ENCODE measurements at regions not wholly inside any gene's neighbourhood (a gene's known extent, or its start where the extent isn't known, plus 50 kb on each side); places are given as distances from the start of the nearest gene placed in this dataset.
A peak's percentile ranks its signal among the peaks of the same experiment; 100 is the strongest.
"Not testable (repeated sequence)": the region's sequence is repeated elsewhere in the genome, so short reads cannot be mapped to it uniquely, and the experiment has no call there.

DNA sequence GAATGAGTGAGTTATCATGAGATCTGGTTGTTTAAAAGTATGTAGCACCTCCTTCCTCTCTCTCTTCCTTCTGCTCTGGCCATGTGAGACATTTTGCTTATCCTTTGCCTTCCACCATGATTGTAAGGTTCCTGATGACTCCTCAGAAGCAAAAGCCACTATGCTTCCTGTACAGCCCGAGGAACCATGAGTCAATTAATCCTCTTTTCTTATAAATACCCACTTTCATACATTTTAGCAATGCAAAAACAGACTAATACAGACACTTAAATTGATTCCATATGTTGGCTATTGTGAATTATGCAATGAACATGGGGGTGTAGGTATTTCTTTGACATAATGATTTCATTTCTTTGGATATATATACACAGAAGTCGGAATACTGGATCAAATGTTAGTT is 792.8 kb upstream of the EYS start:
- DNase-seq: no peak

DNA sequence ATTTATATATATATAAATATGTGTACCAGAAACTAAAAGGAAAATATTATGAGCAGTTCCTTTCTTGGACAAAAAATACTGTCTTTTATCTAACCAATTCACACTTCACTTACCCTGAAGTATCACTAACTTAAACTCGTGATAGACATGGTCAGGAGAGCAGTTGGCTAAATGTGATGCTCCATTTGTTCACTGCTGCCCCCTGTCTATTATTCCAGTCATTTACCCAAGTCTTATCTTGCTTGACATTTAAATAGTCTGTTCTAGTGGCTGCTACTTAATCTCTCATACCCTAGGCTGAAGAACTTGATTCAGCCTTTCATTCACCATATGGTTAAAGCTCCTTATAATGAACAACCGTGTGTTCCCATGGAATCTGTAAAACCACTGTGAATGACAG is 789.6 kb upstream of the EYS start:
- peak; percentile 39 for DNase-seq

DNA sequence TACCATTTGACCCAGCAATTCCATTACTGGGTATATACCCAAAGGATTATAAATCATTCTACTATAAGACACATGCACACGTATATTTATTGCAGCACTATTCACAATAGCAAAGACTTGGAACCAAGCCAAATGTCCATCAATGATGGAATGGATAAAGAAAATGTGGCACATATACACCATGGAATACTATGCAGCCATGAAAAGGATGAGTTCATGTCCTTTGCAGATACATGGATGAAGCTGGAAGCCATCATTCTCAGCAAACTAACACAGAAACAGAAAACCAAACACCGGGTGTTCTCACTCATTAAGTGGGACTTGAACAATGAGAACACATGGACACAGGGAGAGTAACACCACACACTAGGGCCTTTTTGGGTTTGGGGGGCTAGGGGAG is 787.6 kb upstream of the EYS start:
- not testable (repeated sequence) for DNase-seq

DNA sequence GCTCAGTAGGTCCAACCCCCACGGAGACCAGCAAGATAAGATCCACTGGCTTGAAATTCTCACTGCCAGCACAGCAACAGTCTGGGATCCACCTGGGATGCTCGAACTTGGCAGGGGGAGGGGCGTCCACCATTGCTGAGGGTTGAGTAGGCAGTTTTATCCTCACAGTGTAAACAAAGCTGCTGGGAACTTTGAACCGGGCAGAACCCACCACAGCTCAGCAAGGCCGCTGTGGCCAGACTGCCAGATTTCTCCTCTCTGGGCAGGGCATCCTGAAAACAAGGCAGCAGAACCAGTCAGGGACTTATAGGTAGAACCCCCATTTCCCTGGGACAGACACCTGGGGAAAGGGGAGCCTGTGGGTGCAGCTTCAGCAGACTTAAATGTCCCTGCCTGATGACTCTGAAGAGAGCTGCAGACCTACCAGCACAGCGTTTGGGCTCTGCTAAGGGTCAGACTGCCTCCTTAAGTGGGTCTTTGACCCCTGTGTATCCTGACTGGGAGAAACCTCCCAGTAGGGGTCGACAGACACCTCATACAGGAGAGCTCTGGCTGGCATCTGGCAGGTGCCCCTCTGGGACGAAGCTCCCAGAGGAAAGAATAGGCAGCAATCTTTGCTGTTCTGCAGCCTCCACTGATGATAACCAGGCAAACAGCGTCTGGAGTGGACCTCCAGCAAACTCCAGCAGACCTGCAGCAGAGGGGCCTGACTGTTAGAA is 782.4 kb upstream of the EYS start:
- DNase-seq: no peak

DNA sequence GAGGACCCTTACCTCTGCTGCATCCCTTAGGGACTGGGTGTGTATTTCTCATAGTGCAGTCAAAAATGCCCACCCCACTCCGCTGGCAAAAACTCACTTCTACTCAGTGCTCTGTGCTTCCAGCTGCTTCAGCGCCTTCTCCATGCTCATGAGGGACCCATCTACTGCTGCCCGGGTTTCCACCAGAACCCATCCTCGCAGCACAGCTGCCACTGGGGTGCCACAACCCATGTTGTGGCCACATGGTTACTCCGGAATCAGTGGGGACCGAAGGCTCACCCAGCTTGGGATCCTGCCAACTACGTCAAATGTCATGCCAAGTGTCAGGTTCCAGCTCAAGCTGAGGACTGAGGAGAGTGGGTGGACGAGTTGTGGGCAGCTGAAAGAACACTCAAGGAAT is 774.2 kb upstream of the EYS start:
- no peak for DNase-seq

DNA sequence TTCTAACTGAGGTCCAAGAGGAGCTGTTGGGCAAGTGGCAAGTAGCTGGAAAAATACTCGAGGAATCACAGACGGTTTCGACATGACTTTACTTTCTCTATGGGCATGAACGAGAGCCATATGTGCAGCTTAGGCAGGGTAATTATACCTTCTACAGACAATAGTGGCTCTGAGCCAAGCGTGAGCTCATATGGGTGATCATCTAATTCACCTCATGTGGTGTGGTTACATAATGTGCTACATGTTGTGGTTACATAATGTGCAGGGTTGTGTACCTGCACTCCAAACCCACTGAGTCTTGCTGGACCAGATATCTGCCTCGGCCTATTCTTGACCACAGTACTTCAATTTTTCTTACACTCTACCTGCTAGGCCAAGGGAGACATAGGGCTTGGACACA is 771.7 kb upstream of the EYS start:
- no peak for DNase-seq

DNA sequence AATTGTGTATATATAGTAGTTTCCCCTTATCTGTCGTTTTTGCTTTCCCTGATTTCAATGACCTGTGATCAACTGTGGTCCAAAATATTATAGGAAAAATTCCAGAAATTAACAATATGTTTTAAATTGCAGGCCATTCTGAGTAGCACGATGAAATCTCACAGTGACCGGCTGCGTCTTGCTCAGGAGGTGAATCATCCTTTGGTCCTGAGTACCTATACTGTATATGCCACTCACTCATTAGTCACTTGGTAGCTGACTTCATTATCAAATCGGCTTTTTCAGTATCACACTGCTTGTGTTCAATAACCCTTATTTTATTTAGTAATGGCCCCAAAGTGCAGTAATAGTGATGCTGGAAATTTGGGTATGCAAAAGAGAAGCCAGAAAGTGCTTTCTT is 728.3 kb upstream of the EYS start:
- no peak for DNase-seq

DNA sequence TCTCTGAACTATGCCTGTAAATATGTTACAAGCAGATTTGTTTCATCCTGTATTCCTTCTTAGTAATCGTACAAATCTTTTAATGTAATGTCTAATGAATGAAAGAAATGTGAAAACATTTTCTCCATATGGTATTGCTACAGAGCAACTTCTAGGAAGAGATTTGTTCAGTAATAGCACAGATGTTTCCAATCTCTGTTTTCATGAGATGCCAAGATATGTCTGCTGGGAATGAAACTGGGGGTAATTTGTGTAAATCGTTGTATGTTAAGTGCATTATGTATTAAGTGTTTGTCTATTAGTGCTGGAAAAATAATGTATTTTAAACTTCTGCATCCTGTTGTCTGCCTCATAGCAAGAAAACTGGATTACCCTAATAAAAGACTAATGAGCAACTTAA is 722.2 kb upstream of the EYS start:
- DNase-seq: no peak

DNA sequence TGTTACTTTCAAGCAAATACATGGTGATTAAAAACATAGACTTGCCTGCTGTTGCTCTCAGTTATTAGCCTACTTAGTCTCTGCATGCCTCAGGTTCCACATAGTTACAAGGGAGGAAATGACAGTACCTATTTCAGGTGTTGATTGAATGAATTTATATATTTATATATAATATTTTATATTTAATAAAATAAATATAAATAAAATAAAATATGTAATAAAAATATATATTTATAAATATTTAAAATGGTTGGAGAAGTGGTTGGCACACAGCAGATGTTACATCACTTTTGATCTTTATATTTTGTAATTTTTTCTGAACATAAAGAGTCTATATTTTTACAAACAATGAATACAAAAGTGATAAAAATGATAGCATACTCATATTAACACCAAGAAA is 716.0 kb upstream of the EYS start:
- DNase-seq: no peak

DNA sequence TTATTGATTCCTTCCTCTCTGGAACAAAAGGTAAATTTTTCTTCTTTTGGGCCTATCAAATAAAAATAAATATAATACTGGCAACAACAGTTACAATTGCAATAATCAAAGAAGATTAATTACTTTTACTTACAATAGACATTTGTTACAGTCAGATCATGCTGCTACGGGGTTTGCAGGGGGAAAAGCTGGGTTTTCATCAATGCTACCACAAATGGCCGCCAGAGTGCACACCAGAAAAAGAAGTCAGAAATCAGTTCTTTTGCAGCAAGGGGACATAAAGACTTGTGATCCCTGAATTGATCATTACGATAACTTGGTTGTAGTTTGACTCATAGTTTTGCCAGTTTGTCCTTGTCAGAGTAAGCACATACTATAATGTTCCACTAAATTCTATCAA is 714.5 kb upstream of the EYS start:
- DNase-seq: no peak

DNA sequence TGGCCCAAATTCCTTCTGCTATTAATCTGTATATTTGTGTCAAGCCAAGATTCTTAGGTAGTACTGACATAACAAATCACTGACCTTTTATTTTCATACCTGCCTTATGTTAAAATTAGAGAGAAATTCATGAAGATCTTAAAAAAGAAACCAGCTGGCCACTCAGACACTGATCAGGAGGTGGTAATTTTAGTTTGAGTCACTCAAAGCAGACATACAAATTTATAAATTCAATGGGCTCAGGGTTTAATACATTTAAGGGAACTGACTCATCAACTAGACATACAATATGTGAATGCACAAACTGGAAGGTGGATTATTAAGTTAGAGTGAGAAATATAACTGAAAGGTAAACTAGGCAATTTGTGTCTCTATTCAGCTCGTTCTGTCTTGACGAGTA is 711.9 kb upstream of the EYS start:
- DNase-seq: no peak

DNA sequence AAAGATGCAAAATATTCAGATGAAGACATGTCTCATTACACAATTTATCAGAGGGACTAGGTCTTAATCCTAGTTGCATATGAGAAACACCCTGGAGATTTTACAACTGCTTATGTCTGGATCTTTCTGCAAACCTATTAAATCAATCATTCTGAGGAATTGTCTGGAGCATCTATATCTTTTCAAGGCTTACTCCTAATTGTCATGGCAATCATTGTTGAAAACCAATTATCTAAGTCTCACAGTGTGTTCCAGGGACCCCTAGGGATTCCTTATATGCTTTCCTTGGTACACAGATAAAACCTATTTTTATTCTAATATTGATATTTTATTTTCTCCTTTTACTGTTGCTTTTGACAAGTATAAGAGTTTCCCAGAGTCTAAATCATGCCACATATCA is 696.9 kb upstream of the EYS start:
- DNase-seq: no peak

DNA sequence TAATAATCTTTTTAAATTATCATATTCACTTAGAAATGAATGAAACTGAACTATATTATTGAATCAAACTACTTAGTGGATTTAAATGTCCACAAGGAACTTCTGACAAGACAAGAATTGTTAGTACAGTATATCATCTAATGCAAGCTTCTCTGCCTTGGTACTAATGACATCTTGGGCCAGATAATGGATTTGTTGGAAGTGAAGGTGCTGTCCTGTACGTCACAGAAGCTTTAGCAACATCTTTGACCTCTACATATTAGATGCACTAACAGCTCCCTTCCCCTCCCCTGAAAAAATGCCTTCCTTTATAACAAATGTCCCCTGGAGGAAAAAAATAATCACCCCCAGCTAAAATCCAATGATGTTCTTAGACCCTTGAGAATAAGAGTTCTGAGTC is 695.8 kb upstream of the EYS start:
- DNase-seq: no peak

DNA sequence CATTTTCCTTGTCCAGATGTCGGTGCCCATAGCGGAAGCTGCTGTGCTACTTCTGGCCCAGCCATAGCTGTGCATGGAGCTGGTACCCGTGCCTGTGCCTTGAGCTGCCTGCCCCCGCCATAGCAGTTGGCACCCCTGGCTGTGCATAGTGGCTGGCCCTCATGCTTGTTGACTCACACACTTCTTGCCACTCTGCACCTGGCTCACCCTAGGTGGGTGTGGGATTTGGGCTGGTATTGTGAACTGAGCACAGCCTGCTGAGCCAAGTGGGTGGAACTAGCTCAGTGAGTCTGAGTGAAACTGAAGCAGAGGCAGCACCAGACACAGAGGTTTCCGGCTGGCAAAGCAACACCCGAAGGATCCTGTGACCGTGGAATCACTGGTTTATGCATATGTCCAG is 689.5 kb upstream of the EYS start:
- DNase-seq: no peak

DNA sequence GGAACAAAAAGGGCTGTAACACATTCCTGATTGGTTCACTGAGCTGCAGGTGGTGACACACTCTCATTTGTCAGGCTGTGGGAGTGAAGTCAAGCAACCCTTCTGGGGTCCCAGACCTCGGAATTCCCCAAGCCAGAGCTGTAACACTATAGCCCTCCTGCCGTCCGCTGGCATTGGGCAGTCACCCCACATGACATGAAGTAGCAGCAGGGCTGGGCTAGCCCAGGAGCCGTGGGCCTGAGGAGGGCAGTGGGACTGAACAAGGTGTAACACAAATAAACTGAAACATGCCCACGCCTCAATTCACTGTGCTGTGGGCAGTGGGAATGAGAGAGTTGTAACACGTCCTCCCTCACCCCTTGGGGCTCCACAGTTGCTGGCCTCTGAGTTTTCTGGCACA is 689.1 kb upstream of the EYS start:
- no peak for DNase-seq

DNA sequence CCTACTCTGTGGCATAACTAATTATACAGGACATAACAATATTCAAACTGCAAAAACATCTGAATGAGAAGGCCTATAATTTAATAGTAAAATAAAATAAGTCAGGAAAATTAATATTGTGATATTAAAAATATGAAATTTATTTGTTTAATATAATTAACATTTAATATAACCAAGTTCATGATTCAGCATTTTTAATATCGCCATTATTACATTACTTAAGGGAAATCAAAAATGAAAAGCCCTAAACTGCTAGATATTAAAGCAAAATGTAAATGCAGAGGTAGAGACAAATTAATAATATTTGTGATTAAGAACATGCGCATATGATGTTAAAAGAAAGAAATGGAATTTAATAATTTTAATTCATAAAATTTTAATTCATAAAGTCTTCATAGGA is 683.4 kb upstream of the EYS start:
- no peak for DNase-seq

DNA sequence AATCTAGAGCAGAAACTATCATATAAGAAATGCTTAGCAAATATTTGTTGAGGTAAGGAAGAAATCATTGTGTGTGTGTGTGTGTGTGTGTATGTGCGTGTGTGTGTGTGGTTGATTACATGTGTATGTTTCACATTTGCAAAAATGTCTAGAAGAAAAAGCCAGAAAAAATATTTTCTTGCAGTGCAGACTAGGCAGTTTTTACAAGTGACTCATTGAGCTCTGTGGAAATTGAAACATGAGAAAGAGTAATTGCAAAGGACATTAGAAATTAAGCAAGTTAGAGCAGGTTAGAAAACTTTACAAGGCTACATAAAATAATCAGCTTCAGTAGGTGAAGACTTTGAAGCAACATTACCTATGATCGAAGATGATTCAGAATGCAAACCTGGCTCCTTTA is 669.0 kb upstream of the EYS start:
- DNase-seq: no peak

DNA sequence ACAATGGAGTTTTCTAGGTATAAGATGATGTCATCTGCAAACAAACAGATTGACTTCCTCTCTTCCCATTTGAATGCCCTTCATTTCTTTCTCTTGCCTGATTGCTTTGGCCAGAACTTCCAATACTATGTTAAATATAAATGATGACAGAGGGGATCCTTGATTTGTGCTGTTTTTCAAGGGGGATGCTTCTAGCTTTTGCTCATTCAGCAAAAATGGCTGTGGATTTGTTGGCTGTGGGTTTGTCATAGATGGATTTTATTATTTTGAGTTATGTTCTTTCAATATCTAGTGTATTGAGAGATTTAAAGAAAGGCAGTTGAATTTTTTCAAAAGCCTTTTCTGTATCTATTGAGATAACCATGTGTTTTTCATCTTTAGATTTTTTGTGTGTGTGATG is 662.4 kb upstream of the EYS start:
- no peak for DNase-seq

DNA sequence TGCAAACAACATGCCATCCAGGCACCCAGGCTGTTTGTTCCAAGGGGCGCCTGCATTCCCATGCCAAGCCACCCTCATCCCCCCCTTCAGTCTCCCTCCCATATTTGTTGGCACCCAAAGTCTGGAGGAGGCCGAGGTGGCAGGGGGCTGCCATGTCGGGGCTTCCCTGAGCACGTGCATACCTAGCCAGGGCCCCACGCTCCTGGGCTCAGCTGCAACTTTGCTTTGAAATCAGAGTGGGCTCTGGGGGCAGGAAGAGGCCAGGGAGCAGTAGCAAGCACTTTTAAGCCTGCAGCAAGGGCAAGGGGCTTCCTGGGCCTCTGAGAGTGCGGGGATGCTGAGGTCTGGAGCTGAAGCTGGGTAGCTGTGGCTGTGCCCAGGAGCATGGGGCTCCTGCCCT is 655.9 kb upstream of the EYS start:
- DNase-seq: no peak

DNA sequence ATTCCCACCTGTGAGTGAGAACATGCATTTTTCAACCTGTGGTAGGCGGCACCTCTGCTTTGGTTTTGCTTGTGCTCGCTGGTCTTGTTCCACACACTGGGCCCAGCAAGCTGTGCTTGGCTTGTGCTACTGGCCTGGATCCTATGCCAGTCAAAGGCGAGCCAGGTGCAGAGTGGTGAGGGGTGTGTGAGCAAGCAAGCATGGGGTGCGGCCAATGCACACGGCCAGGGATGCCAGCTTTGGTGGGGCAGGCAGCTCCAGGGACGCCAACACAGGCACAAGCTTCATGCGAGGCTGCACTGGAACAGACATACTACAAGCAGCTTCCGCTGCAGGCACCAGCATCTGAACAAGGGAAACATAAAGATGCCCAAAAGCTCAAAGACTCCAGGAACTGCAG is 654.9 kb upstream of the EYS start:
- no peak for DNase-seq

DNA sequence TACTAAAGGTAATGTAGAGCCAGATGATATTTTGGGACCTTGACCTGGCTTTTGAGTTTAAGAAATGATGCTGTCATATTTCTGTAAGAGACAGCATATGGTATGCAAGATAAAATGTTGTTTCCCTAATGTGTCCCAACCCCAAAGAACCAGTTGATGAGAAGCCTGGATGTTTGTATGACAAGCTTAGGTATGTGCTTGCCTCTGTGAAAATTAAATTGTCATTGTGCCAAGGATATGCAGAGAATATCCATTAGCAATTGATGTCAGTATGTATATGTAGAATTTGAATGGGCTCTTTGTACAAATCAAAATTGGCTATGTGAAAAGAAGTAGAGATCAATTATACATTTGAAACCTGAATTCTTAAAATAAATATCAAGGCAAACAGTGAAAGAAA is 650.8 kb upstream of the EYS start:
- DNase-seq: no peak

DNA sequence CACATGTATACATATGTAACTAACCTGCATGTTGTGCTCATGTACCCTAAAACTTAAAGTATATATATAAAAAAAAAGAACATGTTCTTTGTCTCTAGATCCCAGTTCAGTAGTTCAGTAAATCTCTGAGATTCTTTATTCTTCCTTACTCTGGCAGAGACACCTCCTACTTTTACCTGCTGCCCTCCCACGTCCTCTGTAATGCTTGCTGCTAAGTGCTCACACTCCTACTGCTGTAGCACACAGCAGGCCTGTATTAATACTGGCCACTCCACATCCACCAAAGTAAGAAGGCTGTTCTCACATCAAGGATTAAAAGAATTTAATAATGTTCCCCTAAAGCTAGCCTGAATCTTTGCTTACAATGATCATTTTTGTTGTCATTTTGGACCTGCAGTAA is 648.4 kb upstream of the EYS start:
- no peak for DNase-seq

DNA sequence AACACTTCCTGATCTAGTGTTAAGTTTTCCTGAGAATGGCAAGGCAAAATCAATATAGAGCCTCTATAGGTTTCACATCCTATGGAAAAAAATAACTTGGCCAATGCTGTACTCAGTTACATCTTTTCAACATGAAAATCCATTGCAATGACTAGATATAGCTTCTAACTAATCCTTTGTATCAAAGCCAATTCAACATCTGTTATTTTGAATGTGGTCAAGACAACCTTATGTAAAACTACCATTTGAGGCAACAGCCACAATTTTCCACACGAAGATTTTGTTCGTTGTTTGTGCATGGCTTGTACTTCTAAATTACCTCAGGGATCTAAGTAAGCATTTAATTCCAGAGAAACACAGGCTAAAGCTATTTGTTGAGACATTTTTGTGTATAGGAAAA is 637.8 kb upstream of the EYS start:
- DNase-seq: no peak

DNA sequence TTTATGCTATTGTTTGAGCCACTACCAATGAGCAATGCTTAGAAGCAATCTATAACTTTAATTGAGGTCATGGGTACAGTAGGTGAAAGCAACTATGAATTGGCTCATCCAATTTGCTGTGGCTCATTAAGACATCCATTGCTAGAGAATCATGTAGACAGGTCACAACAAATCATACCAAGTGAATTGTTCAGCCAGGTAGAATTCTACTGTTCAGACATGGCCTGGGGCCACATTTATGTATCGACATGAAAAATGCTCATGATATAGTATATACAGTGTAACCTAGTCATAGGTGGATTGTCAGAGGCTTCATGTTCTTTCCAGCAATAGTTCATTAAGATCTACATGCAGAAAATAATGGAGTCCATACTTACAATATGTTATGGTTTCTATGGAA is 633.7 kb upstream of the EYS start:
- DNase-seq: no peak

DNA sequence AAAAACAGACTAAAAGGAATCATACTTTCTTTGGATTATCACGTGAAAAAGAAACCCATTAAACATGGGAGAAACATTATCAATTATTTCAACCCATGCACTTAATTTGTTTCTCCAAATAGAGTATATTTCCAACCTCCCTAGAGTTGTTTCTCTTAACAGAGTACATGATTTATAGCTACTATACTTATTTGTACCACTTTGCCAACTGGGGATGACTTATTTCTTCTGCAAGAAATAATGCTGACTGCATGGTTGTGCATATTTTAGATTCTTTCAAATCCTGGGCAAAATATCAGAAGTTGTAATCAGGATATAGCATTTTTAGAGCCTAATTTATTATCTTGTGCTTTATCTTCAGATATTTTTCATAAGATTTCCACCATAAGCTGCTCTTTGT is 629.1 kb upstream of the EYS start:
- DNase-seq: no peak

DNA sequence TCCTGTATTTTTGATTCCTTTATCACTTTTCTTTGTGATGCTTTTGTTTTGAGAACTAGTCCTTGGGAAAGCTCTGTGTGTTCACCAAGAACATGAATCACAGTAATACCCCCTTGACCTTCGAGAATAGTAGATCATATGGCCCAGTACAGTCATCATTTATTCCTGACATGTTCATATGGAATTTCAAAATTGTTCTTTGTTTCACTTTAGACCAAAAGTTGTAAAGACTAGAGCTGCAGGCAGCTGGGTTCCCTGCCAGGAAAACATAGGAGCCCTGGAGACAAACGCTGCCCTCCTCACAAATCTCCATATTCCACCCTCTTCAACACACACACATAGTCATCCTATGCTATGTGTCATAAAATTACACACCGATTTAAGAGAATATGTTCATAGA is 621.2 kb upstream of the EYS start:
- DNase-seq: no peak

All from MV-4-11 (cell line).